ENCODE measurements at regions not wholly inside any gene's neighbourhood (a gene's known extent, or its start where the extent isn't known, plus 50 kb on each side); places are given as distances from the start of the nearest gene placed in this dataset.

DNA sequence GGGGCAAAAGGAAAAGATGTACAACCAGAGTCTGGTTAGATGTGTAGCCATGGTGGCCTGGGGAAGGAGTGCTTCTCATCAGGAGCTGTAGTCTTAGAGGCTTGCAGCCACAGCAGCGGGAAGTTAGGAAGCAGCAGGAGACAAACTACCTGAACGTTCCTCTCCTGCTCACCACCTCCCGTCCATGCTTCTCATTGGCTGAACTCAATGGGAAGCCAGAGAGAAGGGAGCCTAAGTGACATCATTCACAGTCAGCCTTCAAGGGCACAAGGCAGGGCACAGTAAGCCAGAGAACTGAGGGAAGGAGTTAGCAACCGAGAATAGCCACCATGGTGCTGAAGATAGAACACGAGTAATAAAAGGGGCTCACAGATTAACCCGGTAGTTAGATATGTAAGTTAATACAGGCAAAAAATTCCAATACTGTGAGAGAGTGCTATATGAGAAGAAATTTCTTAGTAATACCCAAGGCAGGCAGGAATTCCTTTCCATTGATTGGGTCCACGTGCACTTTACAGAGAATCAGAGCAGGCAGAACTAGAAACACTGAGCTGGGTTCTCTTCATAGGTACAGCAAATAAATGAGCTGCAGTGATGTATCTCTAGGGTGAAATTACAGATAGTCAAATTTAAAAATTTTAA is 391.5 kb upstream of the DACH1 start:
- TF ChIP-seq, protein P1, sequence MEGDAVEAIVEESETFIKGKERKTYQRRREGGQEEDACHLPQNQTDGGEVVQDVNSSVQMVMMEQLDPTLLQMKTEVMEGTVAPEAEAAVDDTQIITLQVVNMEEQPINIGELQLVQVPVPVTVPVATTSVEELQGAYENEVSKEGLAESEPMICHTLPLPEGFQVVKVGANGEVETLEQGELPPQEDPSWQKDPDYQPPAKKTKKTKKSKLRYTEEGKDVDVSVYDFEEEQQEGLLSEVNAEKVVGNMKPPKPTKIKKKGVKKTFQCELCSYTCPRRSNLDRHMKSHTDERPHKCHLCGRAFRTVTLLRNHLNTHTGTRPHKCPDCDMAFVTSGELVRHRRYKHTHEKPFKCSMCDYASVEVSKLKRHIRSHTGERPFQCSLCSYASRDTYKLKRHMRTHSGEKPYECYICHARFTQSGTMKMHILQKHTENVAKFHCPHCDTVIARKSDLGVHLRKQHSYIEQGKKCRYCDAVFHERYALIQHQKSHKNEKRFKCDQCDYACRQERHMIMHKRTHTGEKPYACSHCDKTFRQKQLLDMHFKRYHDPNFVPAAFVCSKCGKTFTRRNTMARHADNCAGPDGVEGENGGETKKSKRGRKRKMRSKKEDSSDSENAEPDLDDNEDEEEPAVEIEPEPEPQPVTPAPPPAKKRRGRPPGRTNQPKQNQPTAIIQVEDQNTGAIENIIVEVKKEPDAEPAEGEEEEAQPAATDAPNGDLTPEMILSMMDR (conservative IDR thresholded peaks at IDR 0.05; ENCODE audit: low read length): no peak
- no peak for TF ChIP-seq EZH2phosphoT487 (IDR thresholded peaks at IDR 0.05; ENCODE audit: borderline replicate concordance)

Data from Loucy (cell line).